Stimulated activated naive CD4-positive, alpha-beta T cell (primary cell): ENCODE measurements at regions not wholly inside any gene's neighbourhood (a gene's known extent, or its start where the extent isn't known, plus 50 kb on each side); places are given as distances from the start of the nearest gene placed in this dataset.
"Not testable (repeated sequence)": the region's sequence is repeated elsewhere in the genome, so short reads cannot be mapped to it uniquely, and the experiment has no call there.

Source experiments
- DNase-seq, 6 experiments: peaks; one replicate each; lab custom pipeline; 2025; lab: John Stamatoyannopoulos, UW

DNA sequence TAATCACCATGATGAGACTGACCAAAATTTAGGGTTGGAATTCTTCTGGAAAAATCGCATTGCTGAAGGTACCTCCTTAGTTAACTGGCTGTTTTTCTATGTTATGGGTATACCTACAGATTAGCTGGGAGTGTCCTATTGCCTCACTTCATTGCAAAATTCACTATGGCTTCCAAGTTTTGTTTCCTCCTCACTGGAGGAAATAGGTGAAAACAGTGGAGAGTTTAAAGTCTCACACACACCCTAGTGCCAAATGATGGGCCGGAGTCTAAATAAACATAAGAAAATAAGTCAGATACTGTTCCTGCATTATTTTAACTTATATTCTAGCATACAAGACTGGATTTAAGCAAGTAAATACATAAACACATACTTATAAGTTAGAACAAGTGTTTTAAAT lies 98.2 kb downstream of the AHR start:
- no peak for DNase-seq

DNA sequence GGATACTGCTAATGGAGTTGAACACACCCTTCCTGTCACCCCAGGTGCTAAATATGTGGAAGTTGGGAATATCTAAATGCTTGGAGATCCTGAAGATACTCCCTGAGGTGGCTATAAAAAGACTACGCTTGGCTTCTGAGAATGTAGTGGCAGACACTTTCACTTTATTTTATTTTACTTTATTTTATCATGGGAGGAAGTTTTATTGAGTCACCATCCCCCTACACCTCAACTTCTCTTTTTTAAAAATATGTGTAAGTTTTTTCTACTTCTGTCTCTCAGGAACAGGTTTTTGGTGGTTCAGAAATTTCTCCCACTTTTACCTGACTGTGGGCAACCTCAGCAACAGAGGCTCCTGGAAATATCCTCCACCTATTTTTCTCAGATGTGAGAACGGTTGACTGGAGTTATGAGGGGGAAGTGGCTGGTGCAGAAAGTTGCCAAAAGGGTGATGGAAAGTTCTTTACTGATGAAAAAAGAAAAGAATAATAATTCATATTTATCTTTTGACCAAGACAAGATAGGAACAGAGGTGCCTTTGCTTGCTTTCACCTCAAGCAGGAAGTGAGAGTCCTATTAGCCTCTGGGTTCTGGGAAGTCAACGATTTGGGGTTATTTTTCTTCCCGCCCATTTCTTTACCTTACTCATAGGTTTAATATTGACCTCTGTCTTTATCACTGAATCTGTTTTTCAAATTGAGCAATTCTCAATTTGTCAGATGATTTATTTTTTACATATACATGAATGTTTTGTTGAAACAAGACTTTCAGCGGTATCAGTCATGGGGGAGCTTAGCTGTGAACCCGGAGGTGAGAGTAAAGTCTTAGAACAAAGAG lies 103.6 kb downstream of the AHR start:
- no peak for DNase-seq

DNA sequence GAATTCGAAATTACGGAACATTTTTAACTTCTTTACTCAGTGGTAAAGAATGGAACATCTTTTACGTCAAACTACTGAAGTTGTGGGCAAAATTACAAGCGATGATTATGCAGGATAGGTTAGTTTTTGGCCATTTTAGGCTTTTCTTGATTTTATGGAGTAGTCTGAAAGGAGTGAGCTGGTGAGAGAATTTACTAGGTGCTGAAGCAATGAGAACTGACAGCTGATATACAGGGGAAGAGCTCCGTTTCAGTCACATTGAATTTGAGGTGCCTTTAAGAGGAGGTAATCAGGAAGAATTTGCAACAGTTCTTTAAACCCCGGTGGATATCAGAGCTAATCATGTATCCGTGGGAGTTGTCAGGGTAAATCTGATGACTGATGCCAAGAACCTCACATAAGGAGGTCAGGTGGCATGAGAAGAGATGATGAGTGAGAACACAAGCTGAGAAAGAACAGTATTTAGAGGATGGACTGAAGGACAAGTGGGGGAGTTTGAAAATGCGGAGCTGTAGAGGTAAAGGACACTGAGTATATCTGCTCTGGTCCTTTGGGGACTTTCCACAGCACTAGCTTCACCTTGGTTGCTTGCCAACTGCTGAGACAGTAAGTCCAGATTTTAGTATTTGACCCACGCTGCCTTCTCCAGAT lies 104.3 kb downstream of the AHR start:
- no peak for DNase-seq

DNA sequence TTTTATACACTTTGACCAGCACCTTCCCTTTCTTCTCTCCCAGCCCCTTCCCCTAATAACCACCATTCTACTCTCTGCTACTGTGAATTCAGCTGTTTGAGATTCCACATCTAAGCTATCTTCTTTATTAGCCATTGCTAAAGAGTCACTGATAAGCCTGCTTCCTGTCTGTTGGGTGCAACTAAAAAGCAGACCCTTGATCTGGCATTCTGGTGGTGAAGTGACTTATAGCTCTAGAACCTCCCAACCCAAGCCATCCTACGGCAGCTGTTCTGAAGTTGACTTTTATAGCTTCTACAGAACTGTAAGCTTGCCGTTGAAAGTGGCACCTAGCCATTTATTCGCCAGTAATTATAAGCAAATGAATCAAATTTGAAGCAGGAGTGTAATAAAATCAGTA lies 105.6 kb downstream of the AHR start:
- DNase-seq: no peak

DNA sequence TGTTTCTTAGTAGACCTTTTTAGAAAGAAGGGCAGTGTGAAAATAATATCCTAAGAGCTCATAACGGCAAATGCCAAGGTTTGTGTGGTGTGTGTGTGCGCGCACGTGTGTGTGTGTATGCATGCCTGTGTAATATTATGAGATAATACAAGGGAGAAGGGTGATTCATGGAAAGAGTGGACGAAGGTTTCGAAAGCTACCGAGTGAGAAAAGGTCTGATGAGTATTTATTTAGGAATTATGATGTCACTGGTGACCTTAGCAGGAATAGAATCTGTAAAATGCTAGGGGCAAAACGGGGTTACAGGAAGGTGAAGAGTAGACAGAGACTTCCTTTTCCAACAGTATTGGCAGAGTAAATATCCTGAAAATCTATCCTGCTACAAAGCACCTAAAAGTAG lies 107.3 kb downstream of the AHR start:
- DNase-seq: no peak

DNA sequence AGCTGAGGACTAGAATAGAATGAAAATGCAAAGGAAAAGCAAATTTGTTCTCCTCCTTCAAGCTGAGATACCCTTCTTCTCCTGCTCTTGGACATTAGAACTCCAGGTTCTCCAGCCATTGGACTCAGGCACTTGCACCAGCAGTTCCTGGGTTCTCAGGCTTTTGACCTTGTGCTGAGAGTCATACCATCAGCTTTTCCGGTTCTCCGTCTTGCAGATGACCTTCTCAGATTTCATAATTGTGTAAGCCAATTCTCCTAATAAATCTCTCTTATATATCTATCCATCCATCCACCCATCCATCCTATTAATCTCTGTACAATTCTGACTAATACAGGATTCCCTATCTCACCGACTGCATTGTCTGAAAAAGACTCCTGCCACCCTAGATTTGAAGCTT lies 108.3 kb downstream of the AHR start:
- DNase-seq: no peak

DNA sequence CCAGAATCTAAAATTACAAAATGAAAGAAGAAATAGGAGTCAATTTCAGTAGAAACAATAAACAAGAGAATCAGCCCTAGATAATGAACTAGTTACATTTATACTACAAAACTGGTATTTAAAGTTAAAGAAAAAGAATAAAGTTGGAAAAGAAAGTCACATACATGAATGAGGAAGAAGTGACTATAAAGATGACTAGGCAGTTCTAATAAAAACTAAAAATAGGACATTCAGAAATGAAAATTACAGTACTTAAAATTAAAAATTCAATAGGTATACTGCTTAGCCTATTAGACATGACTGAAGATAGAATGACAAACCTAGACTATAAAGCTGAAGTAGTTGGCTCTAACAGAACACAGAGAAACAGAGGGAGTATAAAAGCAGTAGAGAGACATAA lies 108.8 kb downstream of the AHR start:
- DNase-seq: no peak

DNA sequence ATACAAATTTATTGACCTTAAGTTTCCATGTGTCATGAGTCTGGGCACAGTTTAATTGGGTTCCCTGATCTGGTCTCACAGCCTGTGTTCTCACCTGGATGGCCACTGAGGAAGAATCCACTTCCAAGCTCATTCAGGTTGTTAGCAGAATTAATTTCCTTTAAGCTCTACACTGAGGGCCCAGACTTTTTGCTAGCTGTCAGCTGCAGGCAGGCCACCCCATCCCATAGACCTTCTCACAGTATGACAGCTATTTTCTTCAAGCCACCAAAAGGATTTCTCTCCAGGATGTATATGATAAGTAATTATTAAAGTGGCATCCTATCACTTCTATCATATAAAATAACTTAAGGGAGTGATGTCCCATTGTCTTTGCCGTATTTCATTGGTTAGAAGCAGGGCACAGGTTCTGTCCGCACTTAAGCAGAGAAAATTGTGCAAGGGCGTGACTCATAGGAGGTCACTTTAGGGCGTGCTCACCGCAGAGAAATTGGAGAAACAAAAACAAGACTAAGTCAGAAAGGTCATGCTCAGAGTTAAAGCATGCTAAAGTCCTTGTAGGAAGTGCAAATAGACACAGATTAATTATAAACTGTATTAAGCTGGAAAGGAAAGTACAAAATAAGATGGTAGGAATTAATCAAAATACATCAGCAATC lies 109.9 kb downstream of the AHR start:
- no peak for DNase-seq

DNA sequence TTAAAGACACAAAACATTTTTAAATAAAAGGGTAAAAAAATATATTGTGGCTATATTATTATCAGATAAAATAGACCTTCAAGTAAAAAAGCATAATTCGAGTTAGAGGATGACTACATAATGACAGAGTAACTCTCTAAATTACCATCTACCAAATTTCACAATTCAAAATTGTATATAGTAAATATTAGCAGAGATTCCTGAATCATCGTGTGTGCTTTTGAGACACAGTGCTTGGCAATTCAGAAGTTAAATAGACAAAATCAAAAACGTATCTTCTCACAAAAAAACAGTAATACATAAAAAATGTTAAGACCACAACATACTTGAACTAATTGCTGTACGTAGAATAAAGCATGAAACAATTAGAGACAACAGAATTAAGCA lies 110.4 kb downstream of the AHR start:
- DNase-seq: no peak

DNA sequence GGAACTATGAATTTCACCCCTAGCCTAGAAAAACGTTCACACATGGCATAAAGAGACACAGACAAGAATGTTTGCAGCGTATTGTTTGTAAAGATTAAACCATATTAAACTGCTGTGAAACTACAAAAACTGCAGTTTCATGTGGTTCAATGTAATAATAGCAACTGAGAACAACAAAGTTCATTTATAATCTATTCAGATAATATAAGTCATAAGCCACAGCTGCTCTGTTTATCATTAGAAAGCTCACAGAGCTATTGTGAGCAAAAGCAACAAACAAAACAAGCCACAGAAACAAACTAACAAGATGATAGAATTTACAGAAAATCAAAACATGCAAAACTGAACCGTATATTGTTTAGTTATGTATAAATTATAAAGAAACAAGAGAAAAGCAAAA lies 113.5 kb downstream of the AHR start:
- DNase-seq: no peak

DNA sequence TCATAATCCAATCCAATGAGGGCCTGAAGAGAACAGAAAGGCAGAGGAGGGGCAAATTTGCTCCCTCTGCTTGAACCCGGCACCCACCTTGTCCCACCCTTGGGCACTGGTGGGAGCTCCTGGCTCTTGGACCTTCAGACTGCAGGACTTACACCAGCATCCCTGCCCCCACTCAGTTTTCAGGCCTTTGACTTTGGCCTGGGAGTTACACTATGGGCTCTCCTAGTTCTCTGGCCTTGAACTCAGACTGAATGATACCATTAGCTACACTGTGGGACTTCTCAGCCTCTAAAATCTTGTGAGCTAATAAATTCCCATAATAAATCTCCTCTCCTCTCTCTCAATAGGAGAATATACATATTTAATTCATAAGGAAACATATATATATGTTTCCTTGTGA lies 114.4 kb downstream of the AHR start:
- no peak for DNase-seq

DNA sequence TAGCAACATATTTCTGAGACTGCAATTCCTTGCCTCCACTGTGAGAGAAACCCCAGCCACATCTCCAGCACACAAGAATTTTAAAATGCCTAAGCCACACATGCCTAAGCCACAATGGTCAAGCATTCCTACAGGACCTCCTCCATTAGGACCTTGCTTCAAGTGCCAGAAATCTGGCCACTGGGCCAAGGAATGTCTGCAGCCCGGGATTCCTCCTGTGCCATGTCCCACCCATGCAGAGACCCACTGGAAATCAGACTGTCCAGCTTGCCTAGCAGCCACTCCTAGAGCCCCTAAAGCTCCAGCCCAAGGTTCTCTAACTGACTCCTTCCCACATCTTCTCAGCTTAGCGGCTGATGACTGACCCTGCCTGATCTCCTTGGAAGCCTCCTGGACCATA lies 117.5 kb downstream of the AHR start:
- no peak for DNase-seq

DNA sequence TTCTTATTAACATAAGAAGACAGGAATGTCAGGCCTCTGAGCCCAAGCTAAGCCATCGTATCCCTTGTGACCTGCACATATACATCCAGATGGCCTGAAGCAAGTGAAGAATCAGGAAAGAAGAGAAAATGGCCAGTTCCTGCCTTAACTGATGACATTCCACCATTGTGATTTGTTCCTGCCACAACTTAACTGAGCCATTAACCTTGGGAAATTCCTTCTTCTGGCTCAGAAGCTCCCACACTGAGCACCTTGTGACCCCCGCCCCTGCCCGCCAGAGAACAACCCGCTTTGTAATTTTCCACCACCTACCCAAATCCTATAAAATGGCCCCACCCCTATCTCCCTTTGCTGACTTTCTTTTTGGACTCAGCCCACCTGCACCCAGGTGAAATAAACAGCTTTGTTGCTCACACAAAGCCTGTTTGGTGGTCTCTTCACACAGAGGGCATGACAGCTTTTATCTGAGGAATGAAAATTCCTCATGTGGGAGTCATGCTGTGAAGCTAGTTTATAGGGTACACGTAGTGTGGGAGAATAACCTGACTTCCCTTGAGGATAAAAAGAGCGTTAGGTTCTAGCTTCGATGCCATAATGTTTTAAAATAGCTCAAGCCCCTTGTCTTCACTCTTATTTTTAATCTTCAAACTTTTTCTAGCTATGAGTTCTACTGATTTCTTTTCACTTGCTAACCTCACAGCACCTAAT lies 122.0 kb downstream of the AHR start:
- not testable (repeated sequence) for DNase-seq

DNA sequence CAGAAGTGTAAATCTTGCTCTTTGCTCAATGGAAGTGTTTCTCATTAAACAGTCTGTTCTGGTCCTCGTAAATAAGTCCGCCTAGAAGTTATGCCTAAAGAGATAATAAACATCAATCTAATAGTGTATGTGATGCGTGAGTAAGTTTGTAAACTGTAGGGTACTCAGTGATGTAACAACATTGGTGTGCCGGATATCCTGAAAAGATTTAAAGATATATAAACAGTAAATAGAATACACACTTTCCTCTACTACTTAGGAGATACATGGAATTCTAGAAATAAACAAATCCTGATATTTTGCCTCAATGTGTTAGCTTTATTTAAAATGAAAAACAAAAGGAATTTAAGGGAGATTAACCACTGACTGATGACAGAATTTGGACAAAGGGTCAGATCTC lies 123.5 kb downstream of the AHR start:
- DNase-seq: no peak

DNA sequence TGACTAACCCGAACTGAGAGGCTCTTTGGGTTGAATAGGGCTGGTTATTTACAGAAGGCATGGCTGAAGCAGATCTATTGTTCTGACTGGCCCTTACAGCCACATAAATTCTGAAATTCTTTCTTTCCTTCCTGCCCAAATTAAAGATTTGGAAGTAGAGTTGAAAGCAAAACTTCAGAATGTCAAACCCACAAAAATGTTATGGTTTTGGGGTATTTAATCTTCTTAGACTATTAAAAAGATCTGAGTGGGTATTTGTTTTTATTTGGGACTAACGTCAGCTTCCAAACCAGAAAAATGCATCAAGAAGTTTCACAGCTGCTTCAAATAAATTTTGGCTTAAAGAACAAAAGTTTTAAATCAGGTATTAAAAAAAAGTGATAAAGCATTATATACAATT lies 124.5 kb downstream of the AHR start:
- no peak for DNase-seq

DNA sequence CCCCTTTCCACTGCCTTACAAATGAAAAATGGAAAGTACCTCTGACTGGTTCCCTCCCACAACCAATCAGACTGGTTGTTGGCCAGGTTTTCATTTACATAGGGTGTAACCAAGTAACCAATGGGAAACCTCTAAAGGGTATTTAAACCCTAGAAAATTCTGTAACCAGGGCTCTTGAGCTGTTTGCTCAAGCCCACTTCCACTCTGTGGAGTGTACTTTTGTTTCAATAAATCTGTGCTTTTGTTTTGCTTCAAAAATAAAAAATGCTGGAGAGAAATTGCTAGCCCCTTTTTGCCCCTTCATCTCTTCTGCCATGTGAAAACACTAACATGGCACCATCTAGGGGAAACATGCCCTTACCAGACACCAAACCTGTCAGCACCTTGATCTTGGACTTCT lies 129.5 kb downstream of the AHR start:
- DNase-seq: no peak

DNA sequence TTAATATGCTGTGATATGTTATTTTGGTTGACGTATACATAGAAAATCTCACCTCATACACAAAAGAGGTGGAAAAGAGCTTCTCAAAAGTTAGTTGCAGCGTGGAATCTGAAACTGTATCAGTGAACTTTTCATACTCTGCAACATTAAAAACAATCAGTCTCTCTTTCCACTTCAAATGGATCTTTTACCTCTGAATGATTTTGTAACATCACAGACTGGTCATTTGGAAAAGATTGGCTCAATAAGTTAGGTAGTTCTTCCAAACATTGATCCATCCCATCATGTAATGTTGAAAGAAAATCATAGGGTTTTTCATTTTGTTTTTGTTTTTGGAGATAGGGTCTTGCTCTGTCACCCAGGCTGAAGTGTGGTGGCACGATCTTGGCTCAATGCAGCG lies 131.1 kb downstream of the AHR start:
- DNase-seq: no peak

DNA sequence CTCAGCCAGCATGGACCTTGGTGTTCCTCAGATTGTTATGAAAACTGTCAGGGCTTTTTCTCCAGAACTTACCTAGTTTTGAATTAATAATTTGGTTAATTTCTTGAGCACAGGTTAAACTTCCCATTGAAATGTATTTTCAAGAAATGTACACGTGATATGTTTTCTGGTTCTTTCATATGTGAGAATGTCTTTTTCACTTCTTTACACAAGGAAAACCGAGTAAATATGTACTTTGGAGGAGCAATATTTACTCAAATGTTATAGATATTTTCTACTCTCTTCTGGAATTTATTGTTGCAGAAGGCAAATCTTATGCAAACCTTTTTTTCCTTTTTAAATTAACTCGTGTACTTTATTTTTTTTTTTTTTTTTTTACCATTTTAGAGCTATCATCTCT lies 134.3 kb downstream of the AHR start:
- DNase-seq: no peak

DNA sequence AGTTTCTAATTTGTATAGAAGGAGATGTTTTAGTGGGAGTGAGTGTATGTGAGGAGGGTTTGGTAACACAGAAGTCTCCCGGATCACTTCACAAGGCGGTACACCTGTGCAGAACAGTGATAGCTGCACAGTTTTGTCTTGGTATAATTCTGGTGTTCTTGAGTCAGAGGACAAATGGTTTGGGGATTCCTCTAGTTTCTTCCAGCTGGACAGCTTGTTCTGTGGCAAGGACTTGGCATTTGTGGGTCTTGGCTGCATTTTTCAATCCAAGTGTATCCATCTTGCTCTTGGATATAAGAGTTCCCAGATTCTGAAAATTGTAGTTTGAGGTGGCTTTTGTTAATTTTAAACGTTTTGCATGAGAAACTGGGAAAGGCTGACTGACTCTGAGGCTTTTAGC lies 135.7 kb downstream of the AHR start:
- DNase-seq: no peak

DNA sequence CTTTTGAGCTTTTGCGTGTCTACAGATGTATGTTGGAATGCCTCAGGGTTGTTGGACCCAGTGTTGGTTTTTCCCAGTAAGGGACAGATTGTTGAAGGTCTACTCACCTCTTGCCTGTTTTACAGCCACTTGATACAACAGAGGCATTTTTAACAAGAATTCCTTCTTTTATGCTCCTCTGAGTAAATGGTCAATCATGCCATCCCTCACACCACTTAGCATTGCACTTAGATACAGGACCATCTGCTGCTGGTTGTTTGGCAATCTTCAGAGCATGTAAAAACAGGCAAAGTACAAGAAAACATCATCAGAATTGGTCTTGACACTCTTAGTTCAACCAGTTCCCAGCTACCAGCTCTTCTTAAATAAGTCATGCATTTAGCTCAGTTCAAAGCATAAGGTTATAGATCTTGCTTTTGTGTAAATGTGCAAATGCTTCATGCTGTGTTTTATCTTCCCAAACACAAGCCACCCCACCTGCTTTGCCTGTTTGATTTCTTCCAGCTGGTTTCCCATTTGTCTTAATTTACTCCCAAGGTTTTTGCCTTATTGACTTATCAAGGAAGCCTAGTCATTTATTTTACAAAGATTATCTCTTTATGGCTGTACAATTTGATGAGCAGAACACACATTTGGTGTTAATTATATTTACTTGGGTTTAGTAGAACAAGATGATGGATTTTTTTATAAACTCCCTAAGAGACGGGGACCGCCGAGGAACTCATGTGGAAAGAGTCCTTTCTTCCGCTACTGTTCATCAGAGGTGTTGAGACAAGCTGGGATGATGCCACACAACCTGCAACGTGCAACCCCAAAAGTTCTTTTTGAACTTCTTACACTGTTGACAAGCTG lies 136.6 kb downstream of the AHR start:
- no peak for DNase-seq

DNA sequence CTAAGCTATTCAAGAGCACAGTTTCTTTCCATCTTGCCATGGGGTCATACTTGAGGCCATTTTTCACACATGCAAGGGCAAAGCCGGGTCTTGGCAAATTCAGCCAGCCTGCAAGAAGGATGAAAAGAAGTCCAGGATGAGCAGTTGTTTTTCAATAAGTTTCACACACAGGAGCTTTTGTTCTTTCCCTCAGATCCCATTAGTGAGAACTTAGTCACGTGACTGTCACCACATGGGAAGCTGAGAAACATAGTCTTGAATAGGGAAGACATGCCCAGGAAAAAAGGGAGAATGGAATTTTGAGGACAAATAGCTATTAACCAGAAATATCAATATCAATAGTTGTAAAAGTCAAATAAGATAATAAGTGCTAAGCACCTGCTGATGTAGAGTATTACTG lies 137.7 kb downstream of the AHR start:
- DNase-seq: no peak

DNA sequence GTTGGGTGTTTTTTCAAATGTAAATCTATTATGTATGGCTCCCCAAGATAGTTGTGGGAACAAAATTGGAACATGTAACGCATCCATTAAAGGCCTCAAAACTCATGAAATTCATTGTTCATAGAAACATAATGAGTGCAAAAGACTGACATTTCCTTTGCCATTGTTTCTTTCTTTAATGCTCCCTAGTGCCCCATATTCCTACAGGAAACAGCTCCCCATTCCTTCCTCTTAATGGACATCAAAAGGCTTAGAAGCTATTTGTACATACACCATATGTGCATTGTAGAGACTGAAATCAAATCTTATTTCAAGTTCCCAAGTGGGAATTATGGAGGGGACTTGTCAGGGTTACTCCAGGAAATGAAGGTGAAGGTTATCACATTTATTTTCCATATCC lies 139.1 kb downstream of the AHR start:
- DNase-seq: no peak
